ENCODE measurements at regions not wholly inside any gene's neighbourhood (a gene's known extent, or its start where the extent isn't known, plus 50 kb on each side); places are given as distances from the start of the nearest gene placed in this dataset.

DNA sequence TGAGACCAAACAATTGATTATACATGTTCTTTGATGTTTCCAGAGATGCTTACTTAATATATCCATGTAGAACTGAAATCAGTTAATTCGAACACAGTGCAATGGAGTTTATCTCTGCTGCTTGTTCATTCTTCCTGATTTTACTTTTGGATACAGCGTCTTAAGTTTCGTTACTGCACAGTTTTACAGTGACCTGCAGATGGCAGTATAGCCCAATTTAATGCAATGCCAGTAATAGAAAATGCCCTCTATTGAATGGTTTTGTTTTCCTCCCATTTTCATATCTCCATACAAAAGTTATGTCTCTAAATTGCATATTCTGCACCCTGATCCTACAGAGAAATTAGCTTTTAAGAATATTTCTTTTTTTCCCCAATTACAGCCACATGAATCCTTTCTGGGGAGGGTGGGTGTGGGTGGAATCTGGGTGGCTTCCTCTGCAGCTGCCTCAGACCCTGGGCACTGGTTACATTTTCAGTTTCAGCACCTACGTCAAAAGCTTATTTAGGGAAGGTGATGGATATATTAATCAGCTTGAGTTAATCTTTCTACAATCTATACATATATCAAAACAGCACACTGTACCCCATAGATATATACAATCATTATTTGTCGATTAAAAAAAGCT, 101.1 kb upstream of the DCD start:
- Histone ChIP-seq H3K4me3 (replicated peaks; ENCODE audit: insufficient read depth, low read length) (no peak overlapping the region), H3K27me3 (ENCODE audit: insufficient read depth, poor library complexity, severe bottlenecking) (no peaks in the 10 kb centered on the region), H3K27ac (replicated peaks) (no peak overlapping the region)
- TF ChIP-seq POLR2AphosphoS5 (IDR thresholded peaks at IDR 0.05; ENCODE audit: low read depth) (no peak), GABPA (IDR thresholded peaks at IDR 0.05; ENCODE audit: low read depth) (no peak)
- TF ChIP-seq, protein P1, sequence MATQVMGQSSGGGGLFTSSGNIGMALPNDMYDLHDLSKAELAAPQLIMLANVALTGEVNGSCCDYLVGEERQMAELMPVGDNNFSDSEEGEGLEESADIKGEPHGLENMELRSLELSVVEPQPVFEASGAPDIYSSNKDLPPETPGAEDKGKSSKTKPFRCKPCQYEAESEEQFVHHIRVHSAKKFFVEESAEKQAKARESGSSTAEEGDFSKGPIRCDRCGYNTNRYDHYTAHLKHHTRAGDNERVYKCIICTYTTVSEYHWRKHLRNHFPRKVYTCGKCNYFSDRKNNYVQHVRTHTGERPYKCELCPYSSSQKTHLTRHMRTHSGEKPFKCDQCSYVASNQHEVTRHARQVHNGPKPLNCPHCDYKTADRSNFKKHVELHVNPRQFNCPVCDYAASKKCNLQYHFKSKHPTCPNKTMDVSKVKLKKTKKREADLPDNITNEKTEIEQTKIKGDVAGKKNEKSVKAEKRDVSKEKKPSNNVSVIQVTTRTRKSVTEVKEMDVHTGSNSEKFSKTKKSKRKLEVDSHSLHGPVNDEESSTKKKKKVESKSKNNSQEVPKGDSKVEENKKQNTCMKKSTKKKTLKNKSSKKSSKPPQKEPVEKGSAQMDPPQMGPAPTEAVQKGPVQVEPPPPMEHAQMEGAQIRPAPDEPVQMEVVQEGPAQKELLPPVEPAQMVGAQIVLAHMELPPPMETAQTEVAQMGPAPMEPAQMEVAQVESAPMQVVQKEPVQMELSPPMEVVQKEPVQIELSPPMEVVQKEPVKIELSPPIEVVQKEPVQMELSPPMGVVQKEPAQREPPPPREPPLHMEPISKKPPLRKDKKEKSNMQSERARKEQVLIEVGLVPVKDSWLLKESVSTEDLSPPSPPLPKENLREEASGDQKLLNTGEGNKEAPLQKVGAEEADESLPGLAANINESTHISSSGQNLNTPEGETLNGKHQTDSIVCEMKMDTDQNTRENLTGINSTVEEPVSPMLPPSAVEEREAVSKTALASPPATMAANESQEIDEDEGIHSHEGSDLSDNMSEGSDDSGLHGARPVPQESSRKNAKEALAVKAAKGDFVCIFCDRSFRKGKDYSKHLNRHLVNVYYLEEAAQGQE (IDR thresholded peaks at IDR 0.05; ENCODE audit: insufficient replicate concordance, low read depth) = no peak
- TF ChIP-seq, protein P2, sequence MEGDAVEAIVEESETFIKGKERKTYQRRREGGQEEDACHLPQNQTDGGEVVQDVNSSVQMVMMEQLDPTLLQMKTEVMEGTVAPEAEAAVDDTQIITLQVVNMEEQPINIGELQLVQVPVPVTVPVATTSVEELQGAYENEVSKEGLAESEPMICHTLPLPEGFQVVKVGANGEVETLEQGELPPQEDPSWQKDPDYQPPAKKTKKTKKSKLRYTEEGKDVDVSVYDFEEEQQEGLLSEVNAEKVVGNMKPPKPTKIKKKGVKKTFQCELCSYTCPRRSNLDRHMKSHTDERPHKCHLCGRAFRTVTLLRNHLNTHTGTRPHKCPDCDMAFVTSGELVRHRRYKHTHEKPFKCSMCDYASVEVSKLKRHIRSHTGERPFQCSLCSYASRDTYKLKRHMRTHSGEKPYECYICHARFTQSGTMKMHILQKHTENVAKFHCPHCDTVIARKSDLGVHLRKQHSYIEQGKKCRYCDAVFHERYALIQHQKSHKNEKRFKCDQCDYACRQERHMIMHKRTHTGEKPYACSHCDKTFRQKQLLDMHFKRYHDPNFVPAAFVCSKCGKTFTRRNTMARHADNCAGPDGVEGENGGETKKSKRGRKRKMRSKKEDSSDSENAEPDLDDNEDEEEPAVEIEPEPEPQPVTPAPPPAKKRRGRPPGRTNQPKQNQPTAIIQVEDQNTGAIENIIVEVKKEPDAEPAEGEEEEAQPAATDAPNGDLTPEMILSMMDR (IDR thresholded peaks at IDR 0.05; ENCODE audit: insufficient read depth, low read length) = peak; percentile 61
- DNase-seq (ENCODE audit: low read depth in 1 of 2, low spot score in 1 of 2) = peak in 1 of 2 experiments; percentile 36

DNA sequence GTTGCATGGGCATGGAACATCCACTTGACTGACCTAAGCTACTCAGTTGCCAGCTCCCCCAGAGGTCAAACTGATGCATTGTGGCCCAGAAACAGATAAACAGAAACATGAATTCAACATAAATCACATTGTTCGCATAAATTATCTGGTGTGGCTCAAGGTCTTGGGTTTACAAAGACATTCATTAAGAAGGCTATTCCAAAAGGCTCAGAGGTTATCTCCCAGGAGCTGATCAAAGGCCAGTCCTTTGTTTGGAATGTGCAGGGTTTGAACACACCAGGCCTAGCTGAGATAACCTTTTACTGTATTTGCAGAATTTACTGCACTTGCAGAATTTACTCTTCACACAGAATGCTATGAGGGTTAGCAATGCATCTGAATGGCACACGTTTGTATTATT, 96.4 kb upstream of the DCD start:
- H3K27me3 ChIP-seq (ENCODE audit: insufficient read depth, poor library complexity, severe bottlenecking) = no peaks in the 10 kb centered on the region
- no peak overlapping the region for H3K4me3 ChIP-seq (replicated peaks; ENCODE audit: insufficient read depth, low read length)
- no peak for TF ChIP-seq SPI1 (IDR thresholded peaks at IDR 0.05; ENCODE audit: borderline replicate concordance, low read depth)
- TF ChIP-seq POLR2AphosphoS5 (IDR thresholded peaks at IDR 0.05; ENCODE audit: low read depth) = no peak
- TF ChIP-seq, protein P1 (IDR thresholded peaks at IDR 0.05; ENCODE audit: insufficient replicate concordance, low read depth) = no peak
- TF ChIP-seq GABPA (IDR thresholded peaks at IDR 0.05; ENCODE audit: low read depth) = no peak
- TF ChIP-seq, protein P2 (IDR thresholded peaks at IDR 0.05; ENCODE audit: insufficient read depth, low read length) = no peak
- H3K27ac ChIP-seq (replicated peaks) = no peak overlapping the region
- no peak for DNase-seq (ENCODE audit: low read depth in 1 of 2, low spot score in 1 of 2)

DNA sequence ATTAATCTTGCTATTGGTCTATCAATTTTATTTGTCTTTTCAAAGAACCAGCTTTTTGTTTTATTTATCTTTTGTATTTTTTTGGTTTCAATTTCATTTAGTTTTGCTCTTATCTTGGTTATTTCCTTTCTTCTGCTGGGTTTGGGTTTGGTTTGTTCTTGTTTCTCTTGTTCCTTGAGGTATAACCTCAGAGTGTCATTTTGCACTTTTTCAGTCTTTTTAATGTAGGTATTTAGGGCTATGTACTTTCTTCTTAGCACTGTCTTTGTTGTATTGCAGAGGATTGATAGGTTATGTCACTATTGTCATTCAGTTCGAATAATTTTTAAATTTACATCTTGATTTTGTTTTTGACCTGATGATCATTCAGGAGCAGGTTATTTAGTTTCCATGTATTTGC, 92.7 kb upstream of the DCD start:
- no peak for DNase-seq (ENCODE audit: low read depth in 1 of 2, low spot score in 1 of 2)
- TF ChIP-seq, protein P2 (IDR thresholded peaks at IDR 0.05; ENCODE audit: insufficient read depth, low read length) = no peak
- TF ChIP-seq SPI1 (IDR thresholded peaks at IDR 0.05; ENCODE audit: borderline replicate concordance, low read depth) = no peak
- TF ChIP-seq POLR2AphosphoS5 (IDR thresholded peaks at IDR 0.05; ENCODE audit: low read depth) = no peak
- TF ChIP-seq, protein P1 (IDR thresholded peaks at IDR 0.05; ENCODE audit: insufficient replicate concordance, low read depth) = no peak
- no peak for TF ChIP-seq GABPA (IDR thresholded peaks at IDR 0.05; ENCODE audit: low read depth)
- no peaks in the 10 kb centered on the region for H3K27me3 ChIP-seq (ENCODE audit: insufficient read depth, poor library complexity, severe bottlenecking)
- H3K4me3 ChIP-seq (replicated peaks; ENCODE audit: insufficient read depth, low read length) = no peak overlapping the region
- H3K27ac ChIP-seq (replicated peaks) = no peak overlapping the region
